Stomach (tissue), 8 donors: ENCODE measurements at regions not wholly inside any gene's neighbourhood (a gene's known extent, or its start where the extent isn't known, plus 50 kb on each side); places are given as distances from the start of the nearest gene placed in this dataset.

Experiments used
- DNase-seq, 2 donors: peaks; one replicate each; pipeline versions ENCODE4 v3.0.0 to v3.0.0-alpha.2; 2013 to 2019
- H3K27ac ChIP-seq, 5 donors: fragments of 200-600 bp in 4 of 5; sonication (generic) in 4 of 5; one replicate each; pipeline ENCODE4 v1.5.1; 2013 to 2019; ENCODE audit warnings: mild to moderate bottlenecking in 1 of 5, moderate library complexity in 1 of 5
- H3K27me3 ChIP-seq, 3 donors: fragments of 200-600 bp; sonication (generic); one replicate each; pipeline ENCODE4 v1.5.1; 2017 to 2019; ENCODE audit warnings: mixed run types in 1 of 3
- H3K36me3 ChIP-seq, 4 donors: fragments of 200-600 bp; sonication (generic); 1 replicate in 3 of 4; 2 replicates in 1 of 4; pipeline ENCODE4 v1.5.1; 2016 to 2019
- H3K4me1 ChIP-seq, 4 donors: fragments of 200-600 bp; sonication (generic); one replicate each; pipeline ENCODE4 v1.5.1; 2016 to 2019
- H3K4me3 ChIP-seq, 4 donors: fragments of 200-600 bp; sonication (generic) in 3 of 4; one replicate each; pipeline ENCODE4 v1.5.1; 2016 to 2019; ENCODE audit warnings: mild to moderate bottlenecking in 1 of 4
- H3K9me3 ChIP-seq, 4 donors: fragments of 200-600 bp; sonication (generic); one replicate each; pipeline ENCODE4 v1.5.1; 2016 to 2019
- CTCF ChIP-seq, 7 experiments: fragments of 450-650 bp in 4 of 7; fragments of 200-600 bp in 3 of 7; sonication (generic) in 3 of 7; IDR thresholded peaks; one replicate each; pipeline ENCODE4 v1.5.1; 2016 to 2019; ENCODE audit warnings: antibody characterized with exemption in 7 of 7, control low read depth in 2 of 7, mild to moderate bottlenecking in 1 of 7
- EP300 ChIP-seq: sonication (generic); formaldehyde crosslinking; IDR thresholded peaks from one replicate; pipeline ENCODE4 v1.6.1; 2017; ENCODE audit warnings: antibody characterized with exemption
- POLR2A ChIP-seq, 4 donors: fragments of 450-650 bp; IDR thresholded peaks; one replicate each; pipeline ENCODE4 v1.6.1; 2016; ENCODE audit warnings: antibody characterized with exemption in 4 of 4, control low read depth in 2 of 4, mild to moderate bottlenecking in 1 of 4, moderate library complexity in 1 of 4
- POLR2AphosphoS5 ChIP-seq, 3 donors: sonication (generic); formaldehyde crosslinking; IDR thresholded peaks; one replicate each; pipeline ENCODE4 v1.6.1; 2016; ENCODE audit warnings: antibody characterized with exemption in 3 of 3
- whole genome bisulfite sequencing, 5 donors: extraction: QIAGEN DNeasy Blood & Tissue Kit in 3 of 5; methylation state at CpG; one replicate each; pipeline versions ENCODE4 v1.1.5 to v1.1.7; 2013 to 2018; 5-methylcytosine and 5-hydroxymethylcytosine counted together
- intact Hi-C: fragments of 100-400 bp; cut with DNase I; formaldehyde crosslinking; loops from one replicate; pipeline ENCODE4 v1.15.1; 2023; ENCODE audit warnings: low total_unique reads
- donor health status: healthy with polysubstance abuse.
- donor health status: Bipolar disorder and iron deficiency.
- donor health status: healthy.

- Histone ChIP-seq H3K4me1 (peaks cover 0 to 4% (median 0%) of the 10 kb centered on the region in 4 donors), H3K27ac (no peak overlapping the region), H3K4me3 (no peak overlapping the region), H3K36me3 (no peaks in the 10 kb centered on the region), H3K9me3 (no peaks in the 10 kb centered on the region), H3K27me3 (no peaks in the 10 kb centered on the region)
- WGBS, 5 donors, result 73 to 89% (median 82%) methylated on average over 3 of the region's 3 CpGs
- intact Hi-C loops, result no loop called here
- no peak for DNase-seq
- no peak for TF ChIP-seq POLR2AphosphoS5 (IDR thresholded peaks at IDR 0.05)
- no peak for TF ChIP-seq POLR2A (IDR thresholded peaks at IDR 0.05)
- no peak for TF ChIP-seq EP300
- no peak for TF ChIP-seq CTCF (IDR thresholded peaks at IDR 0.05)
Measured at GRCh38 chr5:68389618-68390017, 174.1 kb downstream of the PIK3R1 start.

GRCh38 chr5:68392617-68393016 lies 177.1 kb downstream of the PIK3R1 start:
- DNase-seq, result peak in 1 of 2 donors; percentile 48
- Histone ChIP-seq H3K9me3 (no peaks in the 10 kb centered on the region), H3K27me3 (no peaks in the 10 kb centered on the region), H3K4me3 (no peak overlapping the region), H3K4me1 (peaks cover 0 to 9% (median 6%) of the 10 kb centered on the region in 4 donors), H3K36me3 (no peaks in the 10 kb centered on the region), H3K27ac (peak overlapping the region in 1 of 5 donors; percentile 18)
- no peak for TF ChIP-seq POLR2A (IDR thresholded peaks at IDR 0.05)
- intact Hi-C loops, result no loop called here
- WGBS, 5 donors, result 13 to 36% (median 19%) methylated on average over 2 of the region's 2 CpGs

- WGBS, 5 donors, result 92 to 96% (median 95%) methylated on average over 8 of the region's 8 CpGs
- H3K9me3 ChIP-seq, result no peaks in the 10 kb centered on the region
- H3K4me1 ChIP-seq, result peaks cover 0 to 9% (median 6%) of the 10 kb centered on the region in 4 donors
- no peak for DNase-seq
- H3K36me3 ChIP-seq, result no peaks in the 10 kb centered on the region
- intact Hi-C loops, result no loop called here
- peak overlapping the region; percentile 36 to 82 (median 76) for H3K27ac ChIP-seq
- TF ChIP-seq CTCF (IDR thresholded peaks at IDR 0.05) (no peak), POLR2A (IDR thresholded peaks at IDR 0.05) (no peak), EP300 (no peak), POLR2AphosphoS5 (IDR thresholded peaks at IDR 0.05) (no peak)
- H3K27me3 ChIP-seq, result no peaks in the 10 kb centered on the region
- H3K4me3 ChIP-seq, result no peak overlapping the region
Measured at GRCh38 chr5:68395302-68395701, 179.7 kb downstream of the PIK3R1 start.

- H3K36me3 ChIP-seq, result no peaks in the 10 kb centered on the region
- TF ChIP-seq EP300 (no peak), POLR2AphosphoS5 (IDR thresholded peaks at IDR 0.05) (peak in 2 of 3 donors; percentile 2 to 38)
- peak; percentile 57 to 86 for DNase-seq
- H3K27me3 ChIP-seq, result no peaks in the 10 kb centered on the region
- peak overlapping the region; percentile 66 to 82 (median 76) for H3K27ac ChIP-seq
- H3K9me3 ChIP-seq, result no peaks in the 10 kb centered on the region
- H3K4me1 ChIP-seq, result peaks cover 0 to 9% (median 6%) of the 10 kb centered on the region in 4 donors
- intact Hi-C loops, result no loop called here
- H3K4me3 ChIP-seq, result no peak overlapping the region
- 15 to 49% (median 35%) methylated on average over 2 of the region's 2 CpGs for WGBS, 5 donors
Measured at GRCh38 chr5:68395926-68396511, 180.5 kb downstream of the PIK3R1 start.

- peak overlapping the region; percentile 70 to 90 (median 80) for H3K27ac ChIP-seq
- intact Hi-C loops, result no loop called here
- no peaks in the 10 kb centered on the region for H3K36me3 ChIP-seq
- H3K9me3 ChIP-seq, result no peaks in the 10 kb centered on the region
- TF ChIP-seq POLR2AphosphoS5 (IDR thresholded peaks at IDR 0.05), result peak in 2 of 3 donors; percentile 35 to 67
- no peak for TF ChIP-seq EP300
- H3K4me1 ChIP-seq, result peaks cover 0 to 9% (median 6%) of the 10 kb centered on the region in 4 donors
- peak; percentile 51 to 89 for DNase-seq
- H3K4me3 ChIP-seq, result no peak overlapping the region
- 33 to 56% (median 45%) methylated on average over 4 of the region's 4 CpGs for WGBS, 5 donors
- H3K27me3 ChIP-seq, result no peaks in the 10 kb centered on the region
Measured at GRCh38 chr5:68396722-68397121, 181.2 kb downstream of the PIK3R1 start.

- no peak overlapping the region for H3K4me3 ChIP-seq
- DNase-seq, result no peak
- TF ChIP-seq EP300 (no peak), CTCF (IDR thresholded peaks at IDR 0.05) (no peak), POLR2A (IDR thresholded peaks at IDR 0.05) (no peak), POLR2AphosphoS5 (IDR thresholded peaks at IDR 0.05) (no peak)
- H3K27me3 ChIP-seq, result no peaks in the 10 kb centered on the region
- H3K27ac ChIP-seq, result peak overlapping the region in 1 of 5 donors; percentile 80
- intact Hi-C loops, result no loop called here
- WGBS, 5 donors, result 75 to 94% (median 90%) methylated on average over 1 of the region's 1 CpG
- H3K9me3 ChIP-seq, result no peaks in the 10 kb centered on the region
- peaks cover 0 to 9% (median 4%) of the 10 kb centered on the region in 4 donors for H3K4me1 ChIP-seq
- H3K36me3 ChIP-seq, result no peaks in the 10 kb centered on the region
Measured at GRCh38 chr5:68398146-68398812, 182.7 kb downstream of the PIK3R1 start.
